CD4-positive, alpha-beta memory T cell (primary cell): ENCODE measurements at regions not wholly inside any gene's neighbourhood (a gene's known extent, or its start where the extent isn't known, plus 50 kb on each side); places are given as distances from the start of the nearest gene placed in this dataset.

ENCODE experiments used
- CTCF ChIA-PET: fragments of 350-600 bp; sonication (Branson Sonifier 250); formaldehyde crosslinking; loops from one replicate; lab custom pipeline; 2021; ENCODE audit warnings: inconsistent platforms; ENCODE audit not compliant: partially characterized antibody; lab: Charles Lee
- POLR2A ChIA-PET: fragments of 350-600 bp; sonication (Branson Sonifier 250); formaldehyde crosslinking; loops from one replicate; lab custom pipeline; 2021; ENCODE audit not compliant: partially characterized antibody; lab: Charles Lee
- DNase-seq, 5 donors: peaks; one replicate each; pipeline versions ENCODE4 v3.0.0 to v3.0.0-alpha.2; 2020 to 2022; ENCODE audit warnings: mixed read lengths in 1 of 5
- H3K27ac ChIP-seq: one replicate; pipeline ENCODE4 v1.7.0; 2013; ENCODE audit warnings: low read depth, low read length
- H3K27me3 ChIP-seq: 2 replicates; pipeline ENCODE4 v1.7.0; 2013; ENCODE audit warnings: mild to moderate bottlenecking, low read length, moderate library complexity; ENCODE audit not compliant: insufficient read depth
- H3K36me3 ChIP-seq: 2 replicates; pipeline ENCODE4 v1.7.0; 2013; ENCODE audit warnings: mild to moderate bottlenecking, low read length, moderate library complexity; ENCODE audit not compliant: insufficient read depth
- H3K4me1 ChIP-seq: 2 replicates; pipeline ENCODE4 v1.7.0; 2013; ENCODE audit warnings: mild to moderate bottlenecking, low read length, moderate library complexity; ENCODE audit not compliant: insufficient read depth
- H3K4me3 ChIP-seq, 2 donors: one replicate each; pipeline ENCODE4 v1.7.0; 2013; ENCODE audit warnings: low read length in 2 of 2, mild to moderate bottlenecking in 1 of 2
- H3K9me3 ChIP-seq, 2 donors: one replicate each; pipeline ENCODE4 v1.7.0; 2013; ENCODE audit warnings: low read length in 2 of 2, control low read depth in 1 of 2; ENCODE audit not compliant: control insufficient read depth in 1 of 2
- H3K27ac Mint-ChIP-seq, 7 donors: one replicate each; pipeline ENCODE4 v1.8.0; 2020 to 2021; ENCODE audit warnings: mixed read lengths in 7 of 7, mild to moderate bottlenecking in 6 of 7, inconsistent platforms in 3 of 7, moderate library complexity in 3 of 7
- H3K27me3 Mint-ChIP-seq, 2 donors: one replicate each; pipeline ENCODE4 v1.8.0; 2020 to 2021; ENCODE audit warnings: mixed read lengths in 2 of 2
- H3K36me3 Mint-ChIP-seq, 2 donors: one replicate each; pipeline ENCODE4 v1.8.0; 2020 to 2021; ENCODE audit warnings: mixed read lengths in 2 of 2, inconsistent platforms in 1 of 2, mild to moderate bottlenecking in 1 of 2
- H3K4me1 Mint-ChIP-seq, 4 donors: one replicate each; pipeline ENCODE4 v1.8.0; 2020 to 2021; ENCODE audit warnings: mixed read lengths in 4 of 4, mild to moderate bottlenecking in 1 of 4
- H3K4me3 Mint-ChIP-seq, 8 donors: one replicate each; pipeline ENCODE4 v1.8.0; 2020 to 2021; ENCODE audit warnings: mixed read lengths in 8 of 8, mild to moderate bottlenecking in 7 of 8, moderate library complexity in 6 of 8, inconsistent platforms in 3 of 8
- H3K9me3 Mint-ChIP-seq, 8 donors: one replicate each; pipeline ENCODE4 v1.8.0; 2020 to 2021; ENCODE audit warnings: mixed read lengths in 8 of 8, mild to moderate bottlenecking in 5 of 8, inconsistent platforms in 3 of 8, moderate library complexity in 1 of 8
- intact Hi-C: fragments of 100-400 bp; cut with micrococcal nuclease; formaldehyde crosslinking; loops from one replicate; pipeline ENCODE4 v1.15.1; 2023

DNA sequence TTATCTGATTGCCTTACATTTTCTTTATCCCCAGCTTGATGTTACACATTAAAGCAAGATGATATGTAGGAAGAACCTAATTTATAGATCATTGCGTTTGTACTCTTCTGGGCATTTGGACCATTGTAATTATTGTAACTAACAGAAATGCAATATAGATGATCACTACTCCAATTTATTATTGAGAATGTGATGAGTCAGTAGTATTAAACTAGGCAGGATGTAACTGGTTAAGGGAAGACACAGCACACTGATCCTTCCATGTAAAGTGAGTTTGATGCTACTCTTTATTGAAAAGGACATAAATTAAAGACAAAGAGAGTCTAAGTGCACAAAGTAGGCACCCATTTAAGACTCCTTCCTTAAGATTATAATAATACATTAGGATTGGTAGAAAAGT lies 223.8 kb downstream of the KIF2B start:
- intact Hi-C loops: no loop called here
- H3K36me3 Mint-ChIP-seq: no peaks in the 10 kb centered on the region
- Histone ChIP-seq H3K36me3 (no peaks in the 10 kb centered on the region), H3K4me1 (no peaks in the 10 kb centered on the region), H3K27ac (no peak overlapping the region), H3K9me3 (no peaks in the 10 kb centered on the region), H3K4me3 (no peak overlapping the region), H3K27me3 (no peaks in the 10 kb centered on the region)
- POLR2A ChIA-PET: no interaction called here
- H3K4me3 Mint-ChIP-seq: no peak overlapping the region
- H3K4me1 Mint-ChIP-seq: no peaks in the 10 kb centered on the region
- CTCF ChIA-PET: no interaction called here
- peaks cover 0 to 1% of the 10 kb centered on the region in 2 donors for H3K27me3 Mint-ChIP-seq
- H3K27ac Mint-ChIP-seq: no peak overlapping the region
- H3K9me3 Mint-ChIP-seq: peaks cover 2 to 21% (median 14%) of the 10 kb centered on the region in 8 donors
- no peak for DNase-seq

DNA sequence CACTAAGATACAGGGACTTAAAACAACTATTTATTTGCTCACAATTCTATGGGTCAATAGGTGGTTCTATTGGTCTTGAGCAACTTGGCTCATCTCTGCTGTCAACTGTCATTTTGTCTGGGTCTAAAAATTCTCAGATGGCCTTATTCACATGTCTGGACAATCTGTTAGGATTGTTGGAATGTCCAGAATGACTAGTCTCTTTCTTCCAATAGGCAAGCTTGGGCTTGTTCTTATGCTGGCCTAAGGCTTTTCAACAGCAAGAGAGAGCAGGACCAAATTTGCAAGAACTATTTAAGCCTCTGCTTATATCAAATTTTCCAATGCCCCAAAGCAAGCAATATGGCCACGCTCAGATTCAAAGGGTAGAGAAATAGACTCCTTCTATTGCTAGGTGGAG lies 240.9 kb downstream of the KIF2B start:
- no peaks in the 10 kb centered on the region for H3K27me3 Mint-ChIP-seq
- no peaks in the 10 kb centered on the region for H3K27me3 ChIP-seq
- no peak overlapping the region for H3K4me3 Mint-ChIP-seq
- no peak overlapping the region for H3K27ac ChIP-seq
- H3K4me1 Mint-ChIP-seq: no peaks in the 10 kb centered on the region
- DNase-seq: no peak
- H3K27ac Mint-ChIP-seq: no peak overlapping the region
- H3K4me3 ChIP-seq: no peak overlapping the region
- CTCF ChIA-PET: no interaction called here
- POLR2A ChIA-PET: no interaction called here
- intact Hi-C loops: no loop called here
- no peaks in the 10 kb centered on the region for H3K36me3 Mint-ChIP-seq
- H3K4me1 ChIP-seq: no peaks in the 10 kb centered on the region
- no peaks in the 10 kb centered on the region for H3K9me3 ChIP-seq
- H3K9me3 Mint-ChIP-seq: peaks cover 0 to 16% (median 7%) of the 10 kb centered on the region in 8 donors
- no peaks in the 10 kb centered on the region for H3K36me3 ChIP-seq

GRCh38 chr17:54085020-54085419 lies 262.3 kb downstream of the KIF2B start:
- peaks cover 0 to 26% (median 12%) of the 10 kb centered on the region in 8 donors for H3K9me3 Mint-ChIP-seq
- CTCF ChIA-PET: no interaction called here

GRCh38 chr17:54085934-54086333 lies 263.2 kb downstream of the KIF2B start:
- H3K9me3 Mint-ChIP-seq: peaks cover 0 to 36% (median 13%) of the 10 kb centered on the region in 8 donors
- no peak overlapping the region for H3K27ac Mint-ChIP-seq
- CTCF ChIA-PET: no interaction called here
- H3K36me3 Mint-ChIP-seq: no peaks in the 10 kb centered on the region
- DNase-seq: no peak
- no peak overlapping the region for H3K27ac ChIP-seq
- no peaks in the 10 kb centered on the region for H3K27me3 Mint-ChIP-seq
- no peaks in the 10 kb centered on the region for H3K27me3 ChIP-seq
- no peaks in the 10 kb centered on the region for H3K36me3 ChIP-seq
- no peaks in the 10 kb centered on the region for H3K4me1 ChIP-seq
- H3K4me1 Mint-ChIP-seq: no peaks in the 10 kb centered on the region
- H3K4me3 Mint-ChIP-seq: no peak overlapping the region
- intact Hi-C loops: no loop called here
- peaks cover 0 to 4% of the 10 kb centered on the region in 2 donors for H3K9me3 ChIP-seq
- POLR2A ChIA-PET: no interaction called here
- H3K4me3 ChIP-seq: no peak overlapping the region

More at GRCh38 chr17:54085020-54085419, 262.3 kb downstream of the KIF2B start:
- DNase-seq: no peak
- Mint-ChIP-seq H3K27ac (no peak overlapping the region), H3K27me3 (no peaks in the 10 kb centered on the region), H3K4me1 (no peaks in the 10 kb centered on the region), H3K36me3 (no peaks in the 10 kb centered on the region), H3K4me3 (no peak overlapping the region)
- Histone ChIP-seq H3K4me1 (no peaks in the 10 kb centered on the region), H3K9me3 (peaks cover 0 to 4% of the 10 kb centered on the region in 2 donors), H3K4me3 (no peak overlapping the region), H3K27me3 (no peaks in the 10 kb centered on the region), H3K36me3 (no peaks in the 10 kb centered on the region), H3K27ac (no peak overlapping the region)
- intact Hi-C loops: no loop called here
- POLR2A ChIA-PET: no interaction called here

DNA sequence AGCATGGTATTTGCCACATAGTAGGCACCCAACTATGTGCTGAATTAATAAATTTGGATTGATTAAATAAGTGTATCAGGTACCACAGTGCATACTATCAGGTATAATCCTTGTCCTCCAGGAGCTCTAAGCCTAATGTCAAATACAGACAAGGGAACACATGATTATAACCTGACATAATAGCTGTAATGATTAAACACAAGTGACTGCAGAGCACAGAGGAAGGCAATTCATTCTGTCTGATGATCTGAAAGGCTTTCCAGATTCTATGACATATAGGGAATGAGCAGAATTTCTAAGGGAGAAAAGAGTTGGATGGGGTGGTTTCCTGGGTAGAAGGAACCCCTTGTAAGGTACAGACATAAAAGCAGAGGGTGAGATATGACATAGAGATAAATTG lies 273.5 kb downstream of the KIF2B start:
- H3K4me1 Mint-ChIP-seq: no peaks in the 10 kb centered on the region
- Histone ChIP-seq H3K4me1 (no peaks in the 10 kb centered on the region), H3K4me3 (no peak overlapping the region), H3K36me3 (no peaks in the 10 kb centered on the region), H3K9me3 (no peaks in the 10 kb centered on the region), H3K27me3 (no peaks in the 10 kb centered on the region), H3K27ac (no peak overlapping the region)
- intact Hi-C loops: loop anchor here (2.0 kb wide), 1 partner anchor 17 kb away; no protein-coding TSS in a partner anchor
- H3K27me3 Mint-ChIP-seq: no peaks in the 10 kb centered on the region
- CTCF ChIA-PET: no interaction called here
- POLR2A ChIA-PET: no interaction called here
- H3K9me3 Mint-ChIP-seq: peaks cover 0 to 7% (median 1%) of the 10 kb centered on the region in 8 donors
- H3K27ac Mint-ChIP-seq: no peak overlapping the region
- DNase-seq: no peak
- no peak overlapping the region for H3K4me3 Mint-ChIP-seq
- H3K36me3 Mint-ChIP-seq: no peaks in the 10 kb centered on the region

GRCh38 chr17:54099221-54099620 lies 276.5 kb downstream of the KIF2B start:
- H3K9me3 Mint-ChIP-seq: peaks cover 0 to 16% (median 10%) of the 10 kb centered on the region in 8 donors
- H3K4me3 ChIP-seq: no peak overlapping the region
- no peak for DNase-seq
- H3K27me3 Mint-ChIP-seq: no peaks in the 10 kb centered on the region
- CTCF ChIA-PET: no interaction called here
- no peaks in the 10 kb centered on the region for H3K4me1 Mint-ChIP-seq
- intact Hi-C loops: no loop called here
- H3K27ac Mint-ChIP-seq: no peak overlapping the region
- no peaks in the 10 kb centered on the region for H3K4me1 ChIP-seq
- no peaks in the 10 kb centered on the region for H3K27me3 ChIP-seq
- H3K36me3 Mint-ChIP-seq: no peaks in the 10 kb centered on the region
- H3K9me3 ChIP-seq: peaks cover 0 to 8% of the 10 kb centered on the region in 2 donors
- H3K27ac ChIP-seq: no peak overlapping the region
- POLR2A ChIA-PET: no interaction called here
- H3K36me3 ChIP-seq: no peaks in the 10 kb centered on the region
- no peak overlapping the region for H3K4me3 Mint-ChIP-seq

DNA sequence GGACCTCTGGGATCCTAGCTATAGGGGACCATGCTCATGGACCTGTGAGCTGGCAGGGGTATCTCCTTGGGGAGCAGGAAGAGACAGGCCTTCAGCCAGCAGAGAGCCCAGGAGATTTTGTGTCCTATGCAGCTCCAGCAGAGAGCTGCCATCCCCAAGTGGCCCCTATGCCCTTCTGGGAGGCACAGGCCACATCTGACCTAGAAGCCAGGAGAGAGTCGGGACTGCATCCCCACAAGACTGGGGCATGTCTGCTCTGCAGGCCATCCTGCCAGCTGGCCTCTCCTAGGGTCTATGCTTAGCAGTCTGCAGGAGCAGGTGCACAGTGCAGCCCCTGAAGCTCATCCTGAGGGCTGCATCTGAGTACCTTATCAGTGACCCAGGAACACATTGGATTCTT lies 279.5 kb downstream of the KIF2B start:
- H3K4me1 ChIP-seq: no peaks in the 10 kb centered on the region
- H3K36me3 Mint-ChIP-seq: no peaks in the 10 kb centered on the region
- no peak overlapping the region for H3K4me3 ChIP-seq
- H3K27ac Mint-ChIP-seq: no peak overlapping the region
- H3K27me3 ChIP-seq: no peaks in the 10 kb centered on the region
- no peaks in the 10 kb centered on the region for H3K4me1 Mint-ChIP-seq
- H3K9me3 ChIP-seq: peaks cover 0 to 8% of the 10 kb centered on the region in 2 donors
- intact Hi-C loops: no loop called here
- H3K4me3 Mint-ChIP-seq: no peak overlapping the region
- POLR2A ChIA-PET: no interaction called here
- CTCF ChIA-PET: no interaction called here
- no peak for DNase-seq
- no peaks in the 10 kb centered on the region for H3K36me3 ChIP-seq
- peaks cover 2 to 30% (median 23%) of the 10 kb centered on the region in 8 donors for H3K9me3 Mint-ChIP-seq
- H3K27ac ChIP-seq: no peak overlapping the region
- H3K27me3 Mint-ChIP-seq: no peaks in the 10 kb centered on the region

DNA sequence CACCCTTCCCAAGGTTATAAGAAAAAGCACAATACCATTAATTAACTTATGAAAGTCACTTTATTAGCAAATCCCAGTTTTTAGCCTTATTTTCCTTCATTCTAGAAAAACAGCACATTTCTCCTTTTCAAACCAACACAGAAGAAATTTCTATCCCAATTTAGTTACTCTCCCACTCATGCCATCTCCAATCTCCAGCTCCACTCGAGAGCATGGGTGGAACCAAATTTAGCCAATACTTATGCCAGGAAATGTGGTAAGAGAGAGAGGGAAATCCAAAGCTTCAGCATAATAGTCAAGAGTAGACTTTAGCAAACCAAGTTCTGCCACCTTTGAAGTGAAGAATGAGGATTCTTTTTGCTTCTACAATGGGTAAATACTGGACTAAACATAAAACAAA lies 288.8 kb downstream of the KIF2B start:
- intact Hi-C loops: no loop called here
- Histone ChIP-seq H3K27ac (no peak overlapping the region), H3K4me1 (no peaks in the 10 kb centered on the region), H3K27me3 (no peaks in the 10 kb centered on the region), H3K9me3 (peaks cover 0 to 3% of the 10 kb centered on the region in 2 donors), H3K4me3 (no peak overlapping the region), H3K36me3 (no peaks in the 10 kb centered on the region)
- Mint-ChIP-seq H3K4me1 (no peaks in the 10 kb centered on the region), H3K36me3 (no peaks in the 10 kb centered on the region), H3K9me3 (peaks cover 0 to 14% (median 8%) of the 10 kb centered on the region in 8 donors), H3K4me3 (no peak overlapping the region), H3K27me3 (no peaks in the 10 kb centered on the region), H3K27ac (no peak overlapping the region)
- DNase-seq: no peak
- CTCF ChIA-PET: no interaction called here
- POLR2A ChIA-PET: no interaction called here
